ENCODE measurements at regions not wholly inside any gene's neighbourhood (a gene's known extent, or its start where the extent isn't known, plus 50 kb on each side); places are given as distances from the start of the nearest gene placed in this dataset.

DNA sequence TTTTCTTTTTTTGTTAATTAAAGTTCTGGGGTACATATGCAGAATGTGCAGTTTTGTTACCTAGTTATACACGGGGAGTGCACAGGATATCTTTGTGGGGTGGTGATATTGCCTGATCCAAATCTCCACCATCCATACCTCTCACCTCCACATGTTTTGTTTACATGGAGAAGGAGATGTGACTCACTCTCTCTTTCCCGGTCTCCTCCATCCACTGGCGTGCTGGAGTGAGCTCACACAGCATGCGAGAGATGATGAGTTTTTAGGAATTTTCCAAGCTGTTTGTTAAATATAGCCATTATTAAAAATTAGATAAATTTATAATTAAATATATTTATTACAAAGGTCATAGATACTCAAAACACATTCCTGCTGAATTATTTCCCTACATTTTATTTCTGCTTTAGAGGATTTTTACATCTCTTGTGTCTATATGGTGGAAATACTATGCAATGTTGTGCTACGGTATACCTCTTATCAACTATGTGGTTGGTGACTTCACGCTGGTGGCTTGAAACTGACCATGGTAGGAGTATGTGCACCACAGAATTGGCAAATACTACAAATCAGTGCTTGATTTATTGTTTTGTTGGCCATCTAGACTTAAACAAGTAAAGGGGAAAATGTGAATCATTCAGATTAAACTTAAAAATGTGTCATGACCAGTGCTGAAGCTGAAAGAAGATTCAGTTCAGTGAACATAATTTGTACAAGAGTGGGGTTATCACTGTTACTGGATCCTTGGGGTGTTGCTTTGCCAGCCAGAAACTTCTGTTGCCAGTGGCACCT, 107.9 kb upstream of the FAM180A start:
- no peak for DNase-seq (ENCODE audit: extremely low spot score)
- no peak for TF ChIP-seq CTCF (IDR thresholded peaks at IDR 0.05; ENCODE audit: control extremely low read depth, extremely low read depth, low read depth, missing control alignments)
- ChIA-PET POLR2A (no interaction called here), CTCF (interaction anchor here (1.0 to 1.9 kb wide), 4 partner anchors 10 to 154 kb away, joined by 4 to 8 read pairs (median 6); no protein-coding TSS in a partner anchor)

GRCh38 chr7:135855846-135856245, 107.2 kb upstream of the FAM180A start:
- ChIA-PET CTCF (interaction anchor here (1.9 kb wide), 1 partner anchor 10 kb away, joined by 5 read pairs; no protein-coding TSS in a partner anchor), POLR2A (no interaction called here)
- DNase-seq (ENCODE audit: extremely low spot score), result no peak
- TF ChIP-seq CTCF (IDR thresholded peaks at IDR 0.05; ENCODE audit: control extremely low read depth, extremely low read depth, low read depth, missing control alignments), result no peak

DNA sequence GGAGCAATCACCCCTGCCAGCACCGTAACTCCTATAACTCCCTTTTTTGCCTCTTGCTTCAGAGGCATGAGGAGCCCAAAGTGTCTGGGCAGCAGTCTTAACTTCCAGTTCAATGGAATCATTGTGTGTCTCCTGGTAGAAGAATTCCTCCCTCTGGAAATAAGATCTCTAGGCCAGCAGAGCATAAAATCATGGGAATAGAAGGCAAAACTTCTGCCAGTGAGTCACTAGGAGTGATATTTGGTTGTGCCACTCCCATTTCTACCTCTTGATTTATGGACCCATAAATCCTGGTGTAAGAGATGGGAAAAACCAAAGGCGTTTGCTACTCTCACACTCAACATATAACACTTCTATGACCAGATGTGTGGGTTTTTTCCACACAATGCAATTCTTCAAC, 104.9 kb upstream of the FAM180A start:
- TF ChIP-seq CTCF (IDR thresholded peaks at IDR 0.05; ENCODE audit: control extremely low read depth, extremely low read depth, low read depth, missing control alignments), result no peak
- CTCF ChIA-PET, result interaction anchor here (1.0 kb wide), 1 partner anchor 153 kb away, joined by 3 read pairs; no protein-coding TSS in a partner anchor
- DNase-seq (ENCODE audit: extremely low spot score), result no peak
- POLR2A ChIA-PET, result no interaction called here

DNA sequence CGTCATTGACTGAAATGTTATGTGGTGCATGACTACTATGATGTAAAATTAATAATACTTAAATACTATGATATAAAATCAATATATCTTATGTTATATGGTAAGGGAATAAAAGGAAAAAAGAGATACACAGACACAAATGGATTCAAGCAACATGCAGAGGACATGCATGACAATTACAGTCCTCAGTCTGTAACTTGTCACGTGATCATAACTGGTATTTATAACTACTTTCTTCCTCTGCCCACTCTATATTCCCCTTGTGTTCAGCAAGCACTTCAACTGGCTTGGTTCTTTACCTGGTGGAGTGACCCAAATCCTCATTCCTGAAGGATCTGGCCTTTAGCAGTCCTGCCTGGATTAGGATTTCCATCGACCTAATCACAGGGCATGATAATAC, 104.4 kb upstream of the FAM180A start:
- ChIA-PET POLR2A (no interaction called here), CTCF (no interaction called here)
- no peak for TF ChIP-seq CTCF (IDR thresholded peaks at IDR 0.05; ENCODE audit: control extremely low read depth, extremely low read depth, low read depth, missing control alignments)
- DNase-seq (ENCODE audit: extremely low spot score), result no peak

DNA sequence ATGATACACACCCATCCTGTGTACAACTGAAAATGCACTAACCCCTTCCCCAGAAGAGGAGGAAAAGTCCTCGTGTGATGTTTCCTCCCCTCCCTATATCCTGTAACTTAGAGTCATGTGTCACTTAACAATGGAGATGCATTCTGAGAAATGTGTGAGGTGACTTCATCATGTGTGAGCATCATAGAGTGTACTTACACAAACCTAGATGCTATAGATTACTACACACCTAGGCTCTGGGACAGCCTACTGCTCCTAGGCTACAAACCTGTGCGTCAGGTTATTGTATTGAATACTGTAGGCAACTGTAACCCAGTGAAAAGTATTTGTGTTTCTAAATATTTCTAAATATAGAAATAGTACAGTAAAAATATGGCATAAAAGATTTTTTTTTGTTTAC, 98.6 kb upstream of the FAM180A start:
- POLR2A ChIA-PET, result no interaction called here
- no peak for DNase-seq (ENCODE audit: extremely low spot score)
- no peak for TF ChIP-seq CTCF (IDR thresholded peaks at IDR 0.05; ENCODE audit: control extremely low read depth, extremely low read depth, low read depth, missing control alignments)
- CTCF ChIA-PET, result interaction anchor here (1.8 kb wide), 1 partner anchor 8 kb away, joined by 5 read pairs; no protein-coding TSS in a partner anchor

DNA sequence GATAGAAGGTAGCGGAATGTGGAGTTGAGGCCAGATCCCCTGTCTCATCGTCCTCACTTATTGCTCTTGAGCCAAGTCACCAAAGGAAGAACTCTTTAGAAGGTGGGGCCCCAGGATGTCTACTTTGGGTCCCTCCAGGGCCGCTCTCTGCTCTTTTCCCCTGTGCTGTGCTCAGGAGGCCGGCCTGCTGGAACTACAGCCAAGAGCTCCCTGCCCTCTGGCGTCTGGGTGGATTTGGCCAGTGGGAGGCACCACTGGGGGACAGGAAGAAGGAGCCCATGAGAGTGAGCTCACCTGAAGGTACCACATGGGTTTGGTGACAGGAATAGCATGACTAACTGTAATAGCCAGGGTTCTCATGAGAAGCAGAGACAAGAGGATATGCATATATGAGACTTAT, 97.7 kb upstream of the FAM180A start:
- ChIA-PET CTCF (interaction anchor here (1.4 to 2.8 kb wide), 4 partner anchors 9 to 19 kb away, joined by 3 to 8 read pairs (median 4); no protein-coding TSS in a partner anchor), POLR2A (no interaction called here)
- DNase-seq (ENCODE audit: extremely low spot score), result no peak
- no peak for TF ChIP-seq CTCF (IDR thresholded peaks at IDR 0.05; ENCODE audit: control extremely low read depth, extremely low read depth, low read depth, missing control alignments)

All from GM10248 (cell line).